ENCODE measurements at regions not wholly inside any gene's neighbourhood (a gene's known extent, or its start where the extent isn't known, plus 50 kb on each side); places are given as distances from the start of the nearest gene placed in this dataset.

- no peak for FAIRE-seq
Measured at GRCh38 chr16:60763869-60764268, 1272.4 kb downstream of the CDH8 start.

- no peak for FAIRE-seq
Measured at GRCh38 chr16:60755907-60756306, 1280.3 kb downstream of the CDH8 start.

- no peak for FAIRE-seq
Measured at GRCh38 chr16:60748366-60748765, 1287.9 kb downstream of the CDH8 start.

GRCh38 chr16:60744198-60744597 lies 1292.0 kb downstream of the CDH8 start:
- FAIRE-seq: no peak

GRCh38 chr16:60741810-60742209 lies 1294.4 kb downstream of the CDH8 start:
- FAIRE-seq: no peak

GRCh38 chr16:60739737-60740683 lies 1296.2 kb downstream of the CDH8 start:
- FAIRE-seq: no peak

GRCh38 chr16:60731329-60732050 lies 1304.7 kb downstream of the CDH8 start:
- FAIRE-seq: no peak

GRCh38 chr16:60729051-60729450 lies 1307.2 kb downstream of the CDH8 start:
- no peak for FAIRE-seq

- FAIRE-seq: no peak
Measured at GRCh38 chr16:60727851-60728250, 1308.4 kb downstream of the CDH8 start.

- no peak for FAIRE-seq
Measured at GRCh38 chr16:60720060-60720459, 1316.2 kb downstream of the CDH8 start.

- FAIRE-seq: no peak
Measured at GRCh38 chr16:60717808-60718207, 1318.4 kb downstream of the CDH8 start.

- no peak for FAIRE-seq
Measured at GRCh38 chr16:60712144-60712543, 1324.1 kb downstream of the CDH8 start.

- no peak for FAIRE-seq
Measured at GRCh38 chr16:60704726-60705125, 1331.5 kb downstream of the CDH8 start.

GRCh38 chr16:60703096-60703495 lies 1333.1 kb downstream of the CDH8 start:
- no peak for FAIRE-seq

GRCh38 chr16:60686824-60687223 lies 1349.4 kb downstream of the CDH8 start:
- no peak for FAIRE-seq

- FAIRE-seq: no peak
Measured at GRCh38 chr16:60684002-60684401, 1352.2 kb downstream of the CDH8 start.

GRCh38 chr16:60682219-60682618 lies 1354.0 kb downstream of the CDH8 start:
- FAIRE-seq: no peak

GRCh38 chr16:60681043-60681442 lies 1355.2 kb downstream of the CDH8 start:
- no peak for FAIRE-seq

- FAIRE-seq: no peak
Measured at GRCh38 chr16:60675022-60675421, 1361.2 kb downstream of the CDH8 start.

GRCh38 chr16:60674241-60674640 lies 1362.0 kb downstream of the CDH8 start:
- FAIRE-seq: no peak

- FAIRE-seq: no peak
Measured at GRCh38 chr16:60655514-60656153, 1380.6 kb downstream of the CDH8 start.

GRCh38 chr16:60651346-60651745 lies 1384.9 kb downstream of the CDH8 start:
- FAIRE-seq: no peak

GRCh38 chr16:60648290-60648689 lies 1387.9 kb downstream of the CDH8 start:
- no peak for FAIRE-seq
